Subcutaneous abdominal adipose tissue (tissue), 5 donors: ENCODE measurements at regions not wholly inside any gene's neighbourhood (a gene's known extent, or its start where the extent isn't known, plus 50 kb on each side); places are given as distances from the start of the nearest gene placed in this dataset.
"Not testable (repeated sequence)": the region's sequence is repeated elsewhere in the genome, so short reads cannot be mapped to it uniquely, and the experiment has no call there.

ENCODE experiments used
- H3K27ac ChIP-seq: one replicate; pipeline ENCODE4 v1.7.0; 2013; ENCODE audit warnings: low read depth, mild to moderate bottlenecking, inconsistent platforms, low read length, moderate library complexity
- H3K27me3 ChIP-seq, 5 donors: one replicate each; pipeline ENCODE4 v1.7.0; 2013; ENCODE audit warnings: low read length in 5 of 5, inconsistent platforms in 1 of 5; ENCODE audit not compliant: control insufficient read depth in 5 of 5, insufficient read depth in 4 of 5
- H3K36me3 ChIP-seq, 5 donors: one replicate each; pipeline ENCODE4 v1.7.0; 2013; ENCODE audit warnings: low read length in 5 of 5; ENCODE audit not compliant: control insufficient read depth in 5 of 5, insufficient read depth in 5 of 5
- H3K4me1 ChIP-seq, 5 donors: one replicate each; pipeline ENCODE4 v1.7.0; 2013; ENCODE audit warnings: low read length in 5 of 5, mild to moderate bottlenecking in 3 of 5, moderate library complexity in 1 of 5; ENCODE audit not compliant: control insufficient read depth in 5 of 5, insufficient read depth in 5 of 5
- H3K4me3 ChIP-seq, 5 donors: one replicate each; pipeline ENCODE4 v1.7.0; 2013; ENCODE audit warnings: low read length in 5 of 5, low read depth in 1 of 5
- H3K9ac ChIP-seq, 5 donors: one replicate each; pipeline ENCODE4 v1.7.0; 2013; ENCODE audit warnings: low read length in 5 of 5, mild to moderate bottlenecking in 4 of 5, moderate library complexity in 3 of 5
- H3K9me3 ChIP-seq, 5 donors: one replicate each; pipeline ENCODE4 v1.7.0; 2013; ENCODE audit warnings: low read length in 5 of 5; ENCODE audit not compliant: control insufficient read depth in 5 of 5
- donor health status: healthy.
- donor health status: healthy.
- donor health status: healthy.
- donor health status: healthy.
- donor health status: healthy.

DNA sequence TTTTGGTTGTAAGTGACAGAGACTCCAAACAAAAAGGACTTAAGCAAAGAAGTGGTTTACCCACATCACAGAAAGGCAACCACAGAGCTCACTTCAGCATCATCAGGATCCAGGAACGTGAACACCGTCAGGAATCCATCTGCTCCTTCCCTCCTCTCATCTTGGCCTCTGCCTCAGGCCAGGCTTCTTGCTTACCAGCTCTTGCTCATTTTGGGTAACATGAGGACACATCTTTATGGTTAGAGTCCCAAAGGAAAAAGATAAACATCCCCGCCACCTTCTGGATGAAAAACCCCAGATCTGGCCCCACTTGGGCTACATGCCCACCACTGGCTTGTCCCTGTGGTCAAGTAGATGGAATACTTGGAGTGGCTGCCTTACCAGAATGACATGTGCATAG is 176.8 kb upstream of the RPL34 start:
- Histone ChIP-seq H3K9me3 (no peaks in the 10 kb centered on the region), H3K4me3 (no peak overlapping the region), H3K27ac (no peak overlapping the region), H3K4me1 (no peaks in the 10 kb centered on the region), H3K9ac (no peak overlapping the region), H3K27me3 (no peaks in the 10 kb centered on the region), H3K36me3 (no peaks in the 10 kb centered on the region)

DNA sequence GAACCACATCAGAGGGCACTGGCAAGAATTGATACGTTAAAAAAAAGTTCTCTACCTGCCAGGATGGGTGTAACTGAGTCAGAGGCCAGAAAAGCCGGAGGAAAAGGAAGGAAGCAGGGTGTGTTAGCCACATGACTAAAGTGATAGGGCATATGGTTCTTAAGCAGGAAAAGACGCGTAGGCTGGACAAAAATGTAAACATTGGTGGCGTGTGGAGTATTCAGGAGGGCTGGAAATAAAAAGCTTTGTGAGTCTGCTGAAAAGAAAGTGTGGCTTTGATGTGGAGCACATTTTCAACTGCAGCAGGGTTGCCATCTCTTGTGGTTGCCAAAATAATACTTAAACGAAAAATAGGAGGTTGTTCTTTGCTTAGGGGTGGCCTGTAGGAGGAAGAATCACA is 186.5 kb upstream of the RPL34 start:
- no peaks in the 10 kb centered on the region for H3K27me3 ChIP-seq
- no peak overlapping the region for H3K9ac ChIP-seq
- peaks cover 0 to 7% (median 0%) of the 10 kb centered on the region in 5 donors for H3K4me1 ChIP-seq
- H3K36me3 ChIP-seq: no peaks in the 10 kb centered on the region
- H3K9me3 ChIP-seq: no peaks in the 10 kb centered on the region
- H3K4me3 ChIP-seq: no peak overlapping the region
- no peak overlapping the region for H3K27ac ChIP-seq

DNA sequence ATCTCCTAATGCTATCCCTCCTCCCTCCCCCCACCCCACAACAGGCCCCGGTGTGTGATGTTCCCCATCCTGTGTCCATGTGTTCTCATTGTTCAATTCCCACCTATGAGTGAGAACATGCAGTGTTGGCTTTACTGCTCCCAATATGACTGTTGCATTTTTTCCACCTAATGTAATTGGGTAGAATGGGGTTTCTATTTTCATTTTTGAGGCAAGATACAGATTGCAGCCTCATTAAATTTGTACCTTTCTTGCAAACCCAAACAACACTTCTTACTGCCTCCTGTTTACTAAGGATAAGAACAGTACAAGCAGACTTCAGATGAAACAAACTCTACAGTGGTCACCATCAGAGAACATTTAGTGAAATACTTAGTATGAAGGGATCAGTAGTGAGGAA is 187.0 kb upstream of the RPL34 start:
- not testable (repeated sequence) for H3K27ac ChIP-seq, H3K27me3 ChIP-seq, H3K4me3 ChIP-seq, H3K9me3 ChIP-seq, H3K9ac ChIP-seq, H3K4me1 ChIP-seq, H3K36me3 ChIP-seq

DNA sequence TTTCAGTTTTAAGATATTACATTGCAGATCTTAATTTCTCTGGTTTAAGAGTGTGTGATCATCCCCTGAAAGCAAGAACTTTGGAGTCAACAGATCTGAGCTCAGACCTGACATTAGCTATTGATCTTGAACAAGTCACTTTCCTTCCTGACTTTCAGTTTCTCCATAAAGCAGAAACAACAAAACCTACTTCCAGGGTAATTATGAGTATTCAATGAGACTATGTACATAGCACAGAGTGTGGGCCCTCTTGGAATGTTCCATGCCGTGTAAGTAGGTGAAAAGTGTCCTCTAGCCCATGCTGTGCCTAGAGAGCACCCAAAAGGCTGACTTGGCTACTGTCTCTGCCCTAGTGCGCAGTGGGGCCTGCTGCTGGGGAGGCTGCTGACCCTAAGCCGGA is 188.0 kb upstream of the RPL34 start:
- H3K9ac ChIP-seq: no peak overlapping the region
- H3K27me3 ChIP-seq: no peaks in the 10 kb centered on the region
- no peaks in the 10 kb centered on the region for H3K36me3 ChIP-seq
- H3K4me3 ChIP-seq: no peak overlapping the region
- H3K27ac ChIP-seq: no peak overlapping the region
- no peaks in the 10 kb centered on the region for H3K9me3 ChIP-seq
- peaks cover 0 to 7% (median 0%) of the 10 kb centered on the region in 5 donors for H3K4me1 ChIP-seq

DNA sequence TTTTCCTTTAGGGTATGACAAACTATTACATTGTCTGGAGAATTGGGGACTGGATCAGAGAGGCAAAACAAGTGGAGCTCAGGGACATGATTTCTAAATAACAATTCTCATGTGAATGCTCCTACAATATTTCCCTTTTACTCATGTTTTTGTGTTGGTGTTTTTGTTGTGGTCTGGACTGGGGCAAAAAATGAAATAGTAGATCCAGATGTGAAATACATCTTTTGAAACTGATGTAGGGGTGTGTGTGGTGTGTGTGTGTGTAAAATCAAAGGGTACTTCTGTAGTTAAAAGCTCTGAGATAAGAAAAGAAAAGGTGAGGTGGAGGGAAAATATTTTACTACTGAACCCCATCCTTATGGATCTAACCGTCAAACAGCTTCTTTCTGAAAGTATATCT is 188.4 kb upstream of the RPL34 start:
- Histone ChIP-seq H3K9ac (no peak overlapping the region), H3K27me3 (no peaks in the 10 kb centered on the region), H3K36me3 (no peaks in the 10 kb centered on the region), H3K9me3 (no peaks in the 10 kb centered on the region), H3K4me1 (peaks cover 0 to 7% (median 0%) of the 10 kb centered on the region in 5 donors), H3K27ac (no peak overlapping the region), H3K4me3 (no peak overlapping the region)

DNA sequence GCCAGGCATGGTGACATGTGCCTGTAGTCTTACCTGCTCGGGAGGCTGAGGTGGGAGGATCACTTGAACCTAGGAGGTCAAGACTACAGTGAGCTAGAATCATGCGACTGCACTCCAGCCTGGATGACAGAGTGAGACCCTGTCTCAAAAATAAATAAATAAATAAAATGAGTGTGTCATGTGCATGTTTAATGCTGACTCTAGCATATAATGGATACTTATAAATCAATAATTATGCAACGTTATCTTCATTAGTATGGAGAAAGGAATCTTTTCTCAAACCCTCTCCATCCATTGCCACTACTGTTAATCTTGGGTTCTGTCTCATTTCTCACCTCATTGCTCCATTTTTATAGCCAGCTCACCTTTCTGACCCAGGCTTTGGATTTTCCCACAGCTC is 189.5 kb upstream of the RPL34 start:
- H3K4me3 ChIP-seq: no peak overlapping the region
- H3K9ac ChIP-seq: no peak overlapping the region
- no peak overlapping the region for H3K27ac ChIP-seq
- H3K4me1 ChIP-seq: peaks cover 0 to 7% (median 0%) of the 10 kb centered on the region in 5 donors
- no peaks in the 10 kb centered on the region for H3K9me3 ChIP-seq
- H3K27me3 ChIP-seq: no peaks in the 10 kb centered on the region
- no peaks in the 10 kb centered on the region for H3K36me3 ChIP-seq

DNA sequence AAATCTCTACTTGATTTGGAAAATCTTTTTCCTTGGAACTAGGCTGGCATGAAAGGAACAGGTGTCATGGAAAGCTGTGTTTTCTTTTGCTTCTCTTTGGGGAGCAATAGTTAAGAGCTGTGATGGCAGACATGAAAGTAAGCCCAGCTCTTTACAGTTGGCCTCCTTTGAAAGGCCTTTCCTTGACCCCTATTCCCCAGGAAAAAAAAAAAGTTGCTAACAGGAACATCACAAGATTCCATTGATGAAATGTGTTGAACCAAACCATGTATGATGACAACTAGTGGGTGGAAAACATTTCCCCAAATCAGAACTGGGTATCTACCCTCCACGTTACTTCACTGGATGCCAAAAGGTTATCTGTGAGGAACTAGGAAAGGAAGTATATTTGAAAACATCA is 190.7 kb upstream of the RPL34 start:
- Histone ChIP-seq H3K27me3 (no peaks in the 10 kb centered on the region), H3K9me3 (no peaks in the 10 kb centered on the region), H3K4me3 (no peak overlapping the region), H3K9ac (no peak overlapping the region), H3K4me1 (peaks cover 0 to 7% (median 0%) of the 10 kb centered on the region in 5 donors), H3K36me3 (no peaks in the 10 kb centered on the region), H3K27ac (no peak overlapping the region)

DNA sequence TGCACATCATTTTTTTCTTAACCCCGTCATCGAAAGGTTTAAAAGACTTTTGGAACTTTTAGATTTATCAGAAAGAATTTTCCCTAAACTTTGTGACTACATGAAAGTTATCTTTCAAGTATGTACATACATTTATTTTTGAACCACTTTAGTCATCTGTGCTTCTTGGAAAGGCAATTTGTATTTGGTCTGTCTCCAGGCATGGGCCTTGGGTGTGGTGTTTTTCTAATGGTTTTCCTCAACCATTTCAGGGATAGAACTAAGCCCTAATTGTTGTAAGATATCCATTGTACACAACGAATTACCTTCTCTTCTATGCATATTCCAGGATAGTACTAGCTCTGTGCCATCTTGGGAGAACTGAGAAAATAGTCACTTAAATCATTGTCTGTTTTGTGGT is 191.5 kb upstream of the RPL34 start:
- Histone ChIP-seq H3K27me3 (no peaks in the 10 kb centered on the region), H3K36me3 (no peaks in the 10 kb centered on the region), H3K4me3 (no peak overlapping the region), H3K9me3 (no peaks in the 10 kb centered on the region), H3K9ac (no peak overlapping the region), H3K27ac (no peak overlapping the region), H3K4me1 (peaks cover 0 to 4% (median 0%) of the 10 kb centered on the region in 5 donors)

DNA sequence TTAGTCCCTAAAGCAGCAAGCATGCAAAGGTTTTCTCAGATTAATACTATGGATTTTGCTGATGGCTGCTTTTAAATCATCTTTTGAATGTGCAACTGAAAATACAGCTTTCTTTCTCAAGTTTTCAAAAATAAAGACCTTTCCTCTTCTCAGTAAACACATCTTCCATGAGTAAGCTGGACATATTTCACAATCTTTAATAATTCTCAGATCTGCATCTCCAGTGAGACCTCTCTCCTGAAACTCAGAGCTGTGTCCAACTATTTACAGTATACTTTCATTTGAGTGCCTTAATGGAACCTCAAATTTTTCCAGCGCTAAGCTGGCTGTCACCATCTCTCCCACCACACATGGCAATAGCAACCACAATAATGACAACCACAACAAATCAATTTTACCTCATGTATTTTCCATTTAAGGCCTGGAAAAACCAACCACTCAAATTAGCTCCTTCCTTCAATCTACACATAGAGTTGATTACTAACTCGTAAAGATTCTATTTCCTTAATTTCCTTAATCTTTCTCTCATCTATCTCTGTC is 192.4 kb upstream of the RPL34 start:
- H3K9ac ChIP-seq: no peak overlapping the region
- H3K36me3 ChIP-seq: no peaks in the 10 kb centered on the region
- no peaks in the 10 kb centered on the region for H3K27me3 ChIP-seq
- no peak overlapping the region for H3K4me3 ChIP-seq
- no peaks in the 10 kb centered on the region for H3K4me1 ChIP-seq
- no peak overlapping the region for H3K27ac ChIP-seq
- no peaks in the 10 kb centered on the region for H3K9me3 ChIP-seq

DNA sequence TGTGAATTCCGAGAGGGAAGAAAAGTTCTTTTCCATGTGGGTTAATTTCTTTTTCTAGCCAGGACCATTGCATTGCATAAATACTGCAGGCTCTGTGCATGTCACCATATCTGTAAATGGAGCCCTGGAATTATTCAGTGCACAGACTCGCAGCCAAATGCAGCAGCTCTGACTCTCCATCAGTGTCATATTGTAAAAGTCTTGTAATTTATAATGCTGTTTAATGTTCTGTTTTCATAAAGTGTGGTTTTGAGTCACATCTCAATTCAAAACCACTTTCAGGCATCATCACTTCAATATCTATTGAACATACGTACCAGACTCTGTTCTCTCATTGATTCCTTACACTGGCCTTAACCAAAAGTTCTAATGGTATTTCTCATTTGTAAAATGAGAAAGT is 193.9 kb upstream of the RPL34 start:
- Histone ChIP-seq H3K27me3 (no peaks in the 10 kb centered on the region), H3K27ac (no peak overlapping the region), H3K9me3 (peaks cover 0 to 3% (median 0%) of the 10 kb centered on the region in 5 donors), H3K4me3 (no peak overlapping the region), H3K9ac (no peak overlapping the region), H3K36me3 (no peaks in the 10 kb centered on the region), H3K4me1 (no peaks in the 10 kb centered on the region)

DNA sequence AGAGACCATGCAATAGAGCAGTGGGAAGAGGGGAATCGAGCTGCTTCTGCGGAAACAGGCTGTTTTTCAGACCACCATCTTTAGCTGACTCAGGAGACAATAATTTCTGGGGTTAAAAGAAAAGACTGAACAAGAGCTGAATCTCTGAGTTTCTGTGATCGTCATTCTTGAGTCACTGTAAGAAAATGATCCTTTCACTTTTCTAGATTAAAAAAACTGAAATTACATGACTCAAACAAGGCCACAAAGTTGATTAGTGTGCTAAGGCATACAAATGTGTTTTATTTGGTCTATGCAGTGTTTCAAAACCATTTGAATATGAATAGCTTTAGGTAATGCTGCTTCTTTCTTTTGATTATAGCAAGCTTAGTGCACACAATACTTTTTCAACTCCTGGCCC is 194.4 kb upstream of the RPL34 start:
- Histone ChIP-seq H3K4me1 (no peaks in the 10 kb centered on the region), H3K36me3 (no peaks in the 10 kb centered on the region), H3K27ac (no peak overlapping the region), H3K4me3 (no peak overlapping the region), H3K27me3 (no peaks in the 10 kb centered on the region), H3K9me3 (peaks cover 0 to 3% (median 0%) of the 10 kb centered on the region in 5 donors), H3K9ac (no peak overlapping the region)
